ENCODE measurements at regions not wholly inside any gene's neighbourhood (a gene's known extent, or its start where the extent isn't known, plus 50 kb on each side); places are given as distances from the start of the nearest gene placed in this dataset.
"Not testable (repeated sequence)": the region's sequence is repeated elsewhere in the genome, so short reads cannot be mapped to it uniquely, and the experiment has no call there.

DNA sequence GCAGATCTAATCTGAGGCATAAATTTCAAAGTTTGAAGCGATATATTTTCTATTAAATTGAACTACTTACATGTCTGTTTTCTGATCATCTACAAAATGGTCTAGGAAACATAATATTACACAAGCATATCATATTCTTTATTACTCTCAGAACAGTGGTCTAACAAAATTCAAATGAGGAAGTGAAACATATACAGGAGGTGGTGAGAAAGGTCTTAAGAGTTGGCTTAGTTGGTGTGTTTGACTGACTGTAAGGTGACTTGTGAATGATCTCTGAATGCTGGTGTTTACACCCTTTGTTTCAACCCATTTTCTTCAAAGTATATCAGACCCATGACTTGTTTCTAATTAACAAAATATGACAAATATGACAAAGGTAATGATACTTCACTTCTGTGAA is 1156.8 kb downstream of the SLC16A7 start:
- H3K36me3 ChIP-seq: no peaks in the 10 kb centered on the region
- no peak overlapping the region for H3K9ac ChIP-seq
- H3K27me3 Mint-ChIP-seq (ENCODE audit: insufficient read depth, low read depth): no peaks in the 10 kb centered on the region
- H3K9me3 ChIP-seq (ENCODE audit: low read depth): no peaks in the 10 kb centered on the region
- H3K4me1 ChIP-seq: no peaks in the 10 kb centered on the region
- H3K4me3 ChIP-seq: no peak overlapping the region
- H3K9me3 Mint-ChIP-seq: peaks cover 5% of the 10 kb centered on the region
- H3K79me2 ChIP-seq (ENCODE audit: low read depth): no peaks in the 10 kb centered on the region
- DNase-seq (ENCODE audit: low spot score): no peak
- H3K27me3 ChIP-seq: no peaks in the 10 kb centered on the region
- H3K4me3 Mint-ChIP-seq: no peak overlapping the region
- no peak for TF ChIP-seq EZH2 (IDR thresholded peaks at IDR 0.05)
- no peak for TF ChIP-seq EZH2phosphoT487 (IDR thresholded peaks at IDR 0.05)
- TF ChIP-seq, protein P1, sequence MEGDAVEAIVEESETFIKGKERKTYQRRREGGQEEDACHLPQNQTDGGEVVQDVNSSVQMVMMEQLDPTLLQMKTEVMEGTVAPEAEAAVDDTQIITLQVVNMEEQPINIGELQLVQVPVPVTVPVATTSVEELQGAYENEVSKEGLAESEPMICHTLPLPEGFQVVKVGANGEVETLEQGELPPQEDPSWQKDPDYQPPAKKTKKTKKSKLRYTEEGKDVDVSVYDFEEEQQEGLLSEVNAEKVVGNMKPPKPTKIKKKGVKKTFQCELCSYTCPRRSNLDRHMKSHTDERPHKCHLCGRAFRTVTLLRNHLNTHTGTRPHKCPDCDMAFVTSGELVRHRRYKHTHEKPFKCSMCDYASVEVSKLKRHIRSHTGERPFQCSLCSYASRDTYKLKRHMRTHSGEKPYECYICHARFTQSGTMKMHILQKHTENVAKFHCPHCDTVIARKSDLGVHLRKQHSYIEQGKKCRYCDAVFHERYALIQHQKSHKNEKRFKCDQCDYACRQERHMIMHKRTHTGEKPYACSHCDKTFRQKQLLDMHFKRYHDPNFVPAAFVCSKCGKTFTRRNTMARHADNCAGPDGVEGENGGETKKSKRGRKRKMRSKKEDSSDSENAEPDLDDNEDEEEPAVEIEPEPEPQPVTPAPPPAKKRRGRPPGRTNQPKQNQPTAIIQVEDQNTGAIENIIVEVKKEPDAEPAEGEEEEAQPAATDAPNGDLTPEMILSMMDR (IDR thresholded peaks at IDR 0.05): no peak
- no peaks in the 10 kb centered on the region for H3F3A ChIP-seq (ENCODE audit: low read depth)
- H3K4me1 Mint-ChIP-seq: no peaks in the 10 kb centered on the region
- H3K36me3 Mint-ChIP-seq: no peaks in the 10 kb centered on the region
- no peaks in the 10 kb centered on the region for H4K20me1 ChIP-seq (ENCODE audit: low read depth)
- no peak overlapping the region for H3K4me2 ChIP-seq
- H3K27ac Mint-ChIP-seq: no peak overlapping the region
- H2AFZ ChIP-seq (replicated peaks): no peak overlapping the region
- H3K27ac ChIP-seq: no peak overlapping the region

GRCh38 chr12:60758224-60758623 is 1162.4 kb downstream of the SLC16A7 start:
- no peak for TF ChIP-seq EZH2phosphoT487 (IDR thresholded peaks at IDR 0.05)
- TF ChIP-seq, protein P1 (IDR thresholded peaks at IDR 0.05): no peak
- TF ChIP-seq EZH2 (IDR thresholded peaks at IDR 0.05): no peak
- no peaks in the 10 kb centered on the region for H3K36me3 ChIP-seq
- Mint-ChIP-seq H3K9me3 (peaks cover 2% of the 10 kb centered on the region), H3K4me1 (no peaks in the 10 kb centered on the region), H3K4me3 (no peak overlapping the region), H3K27ac (no peak overlapping the region), H3K27me3 (ENCODE audit: insufficient read depth, low read depth) (no peaks in the 10 kb centered on the region), H3K36me3 (no peaks in the 10 kb centered on the region)
- H4K20me1 ChIP-seq (ENCODE audit: low read depth): no peaks in the 10 kb centered on the region
- no peaks in the 10 kb centered on the region for H3K9me3 ChIP-seq (ENCODE audit: low read depth)
- no peaks in the 10 kb centered on the region for H3K79me2 ChIP-seq (ENCODE audit: low read depth)
- no peaks in the 10 kb centered on the region for H3K4me1 ChIP-seq
- no peaks in the 10 kb centered on the region for H3F3A ChIP-seq (ENCODE audit: low read depth)
- no peak overlapping the region for H3K4me3 ChIP-seq
- no peak overlapping the region for H3K27ac ChIP-seq
- no peak for DNase-seq (ENCODE audit: low spot score)
- H3K9ac ChIP-seq: no peak overlapping the region
- no peak overlapping the region for H2AFZ ChIP-seq (replicated peaks)
- H3K4me2 ChIP-seq: no peak overlapping the region
- no peaks in the 10 kb centered on the region for H3K27me3 ChIP-seq

GRCh38 chr12:60760965-60761364 is 1165.1 kb downstream of the SLC16A7 start:
- Mint-ChIP-seq H3K27ac (no peak overlapping the region), H3K9me3 (peaks cover 7% of the 10 kb centered on the region), H3K27me3 (ENCODE audit: insufficient read depth, low read depth) (peaks cover 2% of the 10 kb centered on the region), H3K4me1 (no peaks in the 10 kb centered on the region), H3K36me3 (no peaks in the 10 kb centered on the region), H3K4me3 (no peak overlapping the region)
- DNase-seq (ENCODE audit: low spot score): no peak
- H3K79me2 ChIP-seq (ENCODE audit: low read depth): no peaks in the 10 kb centered on the region
- H3K27ac ChIP-seq: no peak overlapping the region
- no peaks in the 10 kb centered on the region for H3K36me3 ChIP-seq
- no peaks in the 10 kb centered on the region for H4K20me1 ChIP-seq (ENCODE audit: low read depth)
- no peak overlapping the region for H3K4me2 ChIP-seq
- no peak overlapping the region for H2AFZ ChIP-seq (replicated peaks)
- no peak overlapping the region for H3K4me3 ChIP-seq
- H3F3A ChIP-seq (ENCODE audit: low read depth): no peaks in the 10 kb centered on the region
- no peaks in the 10 kb centered on the region for H3K9me3 ChIP-seq (ENCODE audit: low read depth)
- TF ChIP-seq, protein P1 (IDR thresholded peaks at IDR 0.05): no peak
- TF ChIP-seq EZH2 (IDR thresholded peaks at IDR 0.05) (no peak), EZH2phosphoT487 (IDR thresholded peaks at IDR 0.05) (no peak)
- no peaks in the 10 kb centered on the region for H3K27me3 ChIP-seq
- no peaks in the 10 kb centered on the region for H3K4me1 ChIP-seq
- H3K9ac ChIP-seq: no peak overlapping the region

GRCh38 chr12:60801166-60801565 is 1205.3 kb downstream of the SLC16A7 start:
- H3K27me3 ChIP-seq; H3K27ac Mint-ChIP-seq; H3K36me3 Mint-ChIP-seq; H3K36me3 ChIP-seq; H3K4me3 ChIP-seq; H3K4me1 ChIP-seq; H3K4me3 Mint-ChIP-seq; H3F3A ChIP-seq (ENCODE audit: low read depth); DNase-seq (ENCODE audit: low spot score); H2AFZ ChIP-seq (replicated peaks); H3K27me3 Mint-ChIP-seq (ENCODE audit: insufficient read depth, low read depth); H3K9me3 ChIP-seq (ENCODE audit: low read depth); H3K4me1 Mint-ChIP-seq; H3K27ac ChIP-seq; H3K79me2 ChIP-seq (ENCODE audit: low read depth); H3K4me2 ChIP-seq; H3K9ac ChIP-seq; H4K20me1 ChIP-seq (ENCODE audit: low read depth); H3K9me3 Mint-ChIP-seq: not testable (repeated sequence)
